ENCODE measurements at regions not wholly inside any gene's neighbourhood (a gene's known extent, or its start where the extent isn't known, plus 50 kb on each side); places are given as distances from the start of the nearest gene placed in this dataset.

- no peak for TF ChIP-seq CTCF (IDR thresholded peaks at IDR 0.05)
- no peak for TF ChIP-seq POLR2A (IDR thresholded peaks at IDR 0.05)
These were observed 83.1 kb upstream of the SLC24A3 start for GRCh38 chr20:19129306-19129705.

All from breast epithelium (tissue), 3 donors.